ENCODE measurements at regions not wholly inside any gene's neighbourhood (a gene's known extent, or its start where the extent isn't known, plus 50 kb on each side); places are given as distances from the start of the nearest gene placed in this dataset.

GRCh38 chr2:11050565-11050964, 104.7 kb upstream of the SLC66A3 start:
- no peak overlapping the region for H3K4me2 ChIP-seq (ENCODE audit: low read length)
- no peaks in the 10 kb centered on the region for H4K20me1 ChIP-seq (ENCODE audit: insufficient read depth)
- ChIA-PET POLR2A (no interaction called here), RAD21 (ENCODE audit: low non-redundant PET in 1 of 2, low total read pairs in 2 of 2, uncharacterized antibody in 2 of 2, unreplicated experiment in 2 of 2) (no interaction called here), CTCF (no interaction called here)
- no peaks in the 10 kb centered on the region for H3K27me3 ChIP-seq (ENCODE audit: insufficient read depth, low read length)
- no peaks in the 10 kb centered on the region for H3K9me2 ChIP-seq (ENCODE audit: insufficient read depth)
- no peaks in the 10 kb centered on the region for H3K79me2 ChIP-seq (ENCODE audit: insufficient read depth, low read length)
- intact Hi-C loops (cut with micrococcal nuclease) = no loop called here
- H3K9ac ChIP-seq (ENCODE audit: low read length) = no peak overlapping the region
- no peak overlapping the region for H3K27ac ChIP-seq (ENCODE audit: low read depth, low read length)
- no peak overlapping the region for H3K4me3 ChIP-seq (replicated peaks in 1 of 2; ENCODE audit: low read depth in 1 of 2, low read length in 2 of 2)
- peaks cover under 1 to 2% of the 10 kb centered on the region in 2 experiments; a peak in 3 of 4 replicates for H3K4me1 ChIP-seq (ENCODE audit: control insufficient read depth in 1 of 2, insufficient read depth in 2 of 2, low read length in 2 of 2)
- no peaks in the 10 kb centered on the region for H3K9me3 ChIP-seq (ENCODE audit: control insufficient read depth in 1 of 2, insufficient read depth in 1 of 2, low read depth in 1 of 2, low read length in 2 of 2)
- no peak overlapping the region for H2AFZ ChIP-seq (ENCODE audit: low read depth, low read length, poor library complexity, severe bottlenecking)
- TF ChIP-seq SRF (IDR thresholded peaks at IDR 0.05; ENCODE audit: low read depth) (no peak), POLR2AphosphoS5 (IDR thresholded peaks at IDR 0.05; ENCODE audit: low read depth, low read length) (no peak), REST (IDR thresholded peaks at IDR 0.05; ENCODE audit: low read depth) (no peak), CTCF (IDR thresholded peaks at IDR 0.05 in 2 of 3, conservative IDR thresholded peaks at IDR 0.05 in 1 of 3; ENCODE audit: borderline replicate concordance in 1 of 3, insufficient read depth in 1 of 3, low read depth in 2 of 3, low read length in 2 of 3) (no peak), ELF1 (IDR thresholded peaks at IDR 0.05; ENCODE audit: borderline replicate concordance, low read depth) (no peak), TCF7L2 (IDR thresholded peaks at IDR 0.05; ENCODE audit: borderline replicate concordance, extremely low read depth, insufficient read depth, insufficient read length) (no peak)
- no peak for ATAC-seq
- no TSS peak for BruUV-seq (replicated peaks)
- no peaks in the 10 kb centered on the region for H3K36me3 ChIP-seq (ENCODE audit: control insufficient read depth in 1 of 2, insufficient read depth in 2 of 2, low read length in 2 of 2)
- no peak for DNase-seq (ENCODE audit: low read depth, low spot score)
